ENCODE measurements at regions not wholly inside any gene's neighbourhood (a gene's known extent, or its start where the extent isn't known, plus 50 kb on each side); places are given as distances from the start of the nearest gene placed in this dataset.

GRCh38 chr1:99476058-99476457 is 169.9 kb upstream of the PALMD start:
- TF ChIP-seq CTCF (IDR thresholded peaks at IDR 0.05; ENCODE audit: poor library complexity) (no peak), EZH2phosphoT487 (IDR thresholded peaks at IDR 0.05; ENCODE audit: low read depth, severe bottlenecking, unreplicated experiment) (no peak), EZH2 (IDR thresholded peaks at IDR 0.05; ENCODE audit: borderline replicate concordance) (no peak)
